Vagina (tissue), 2 donors: ENCODE measurements at regions not wholly inside any gene's neighbourhood (a gene's known extent, or its start where the extent isn't known, plus 50 kb on each side); places are given as distances from the start of the nearest gene placed in this dataset.

Source experiments
- DNase-seq, 2 donors: peaks; one replicate each; pipeline ENCODE4 v3.0.0-alpha.2; 2017; ENCODE audit errors: extremely low spot score in 2 of 2
- H3K27ac ChIP-seq: fragments of 200-600 bp; sonication (generic); one replicate; pipeline ENCODE4 v1.5.1; 2019
- H3K27me3 ChIP-seq: fragments of 200-600 bp; sonication (generic); one replicate; pipeline ENCODE4 v1.5.1; 2019
- H3K36me3 ChIP-seq, 2 donors: fragments of 200-600 bp; sonication (generic); one replicate each; pipeline ENCODE4 v1.5.1; 2017 to 2019
- H3K4me1 ChIP-seq: fragments of 200-600 bp; sonication (generic); one replicate; pipeline ENCODE4 v1.5.1; 2019
- H3K4me3 ChIP-seq, 2 donors: fragments of 200-600 bp; sonication (generic); 1 replicate in 1 of 2; 2 replicates in 1 of 2; pipeline ENCODE4 v1.5.1; 2016 to 2019
- H3K9me3 ChIP-seq: fragments of 200-600 bp; sonication (generic); one replicate; pipeline ENCODE4 v1.5.1; 2019
- POLR2A ChIP-seq, 2 donors: fragments of 450-650 bp; IDR thresholded peaks; one replicate each; pipeline ENCODE4 v1.6.1; 2017; ENCODE audit warnings: antibody characterized with exemption in 2 of 2, mild to moderate bottlenecking in 2 of 2, moderate library complexity in 2 of 2
- POLR2AphosphoS5 ChIP-seq, 2 donors: sonication (generic); formaldehyde crosslinking; IDR thresholded peaks; one replicate each; pipeline ENCODE4 v1.9.0; 2017; ENCODE audit warnings: antibody characterized with exemption in 2 of 2, mild to moderate bottlenecking in 2 of 2, low read depth in 1 of 2; ENCODE audit not compliant: insufficient read depth in 1 of 2
- intact Hi-C: fragments of 100-400 bp; cut with DNase I; formaldehyde crosslinking; loops from one replicate; pipeline ENCODE4 v1.15.1; 2023
- TF ChIP-seq, protein P1 (sequence below), 3 experiments: fragments of 450-650 bp in 2 of 3; fragments of 200-600 bp in 1 of 3; sonication (generic) in 1 of 3; IDR thresholded peaks; one replicate each; pipeline ENCODE4 v1.5.1; 2017 to 2019; ENCODE audit warnings: antibody characterized with exemption in 3 of 3, mild to moderate bottlenecking in 2 of 3, moderate library complexity in 2 of 3

DNA sequence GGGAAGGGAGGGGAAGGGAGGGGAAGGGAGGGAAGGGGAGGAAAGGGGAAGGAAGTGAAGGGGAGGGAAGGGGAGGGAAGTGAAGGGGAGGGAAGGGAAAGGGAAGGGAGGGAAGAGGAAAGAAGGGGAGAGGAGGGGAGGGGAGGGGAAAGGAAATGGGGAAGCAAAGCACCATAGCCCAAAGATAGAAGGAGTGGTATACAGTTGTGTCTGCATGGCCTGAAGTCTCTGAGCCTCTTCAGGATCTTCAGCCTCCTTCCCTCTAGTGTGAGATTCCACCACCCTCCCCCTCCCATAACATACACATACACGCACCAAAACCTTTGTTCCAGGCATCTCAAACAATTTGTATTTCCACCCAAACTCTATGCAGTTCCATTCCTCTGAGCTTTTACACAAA is 96.2 kb upstream of the SERP2 start:
- no peaks in the 10 kb centered on the region for H3K9me3 ChIP-seq
- no peak overlapping the region for H3K4me3 ChIP-seq
- intact Hi-C loops, result loop anchor here (10.0 kb wide), 1 partner anchor 223 kb away; no protein-coding TSS in a partner anchor
- peaks cover 18% of the 10 kb centered on the region for H3K4me1 ChIP-seq
- H3K27ac ChIP-seq, result no peak overlapping the region
- H3K36me3 ChIP-seq, result no peaks in the 10 kb centered on the region
- no peaks in the 10 kb centered on the region for H3K27me3 ChIP-seq
- no peak for DNase-seq
- TF ChIP-seq POLR2A (IDR thresholded peaks at IDR 0.05) (no peak), POLR2AphosphoS5 (IDR thresholded peaks at IDR 0.05; ENCODE audit: insufficient read depth in 1 of 2, low read depth in 1 of 2) (no peak)
- TF ChIP-seq, protein P1, sequence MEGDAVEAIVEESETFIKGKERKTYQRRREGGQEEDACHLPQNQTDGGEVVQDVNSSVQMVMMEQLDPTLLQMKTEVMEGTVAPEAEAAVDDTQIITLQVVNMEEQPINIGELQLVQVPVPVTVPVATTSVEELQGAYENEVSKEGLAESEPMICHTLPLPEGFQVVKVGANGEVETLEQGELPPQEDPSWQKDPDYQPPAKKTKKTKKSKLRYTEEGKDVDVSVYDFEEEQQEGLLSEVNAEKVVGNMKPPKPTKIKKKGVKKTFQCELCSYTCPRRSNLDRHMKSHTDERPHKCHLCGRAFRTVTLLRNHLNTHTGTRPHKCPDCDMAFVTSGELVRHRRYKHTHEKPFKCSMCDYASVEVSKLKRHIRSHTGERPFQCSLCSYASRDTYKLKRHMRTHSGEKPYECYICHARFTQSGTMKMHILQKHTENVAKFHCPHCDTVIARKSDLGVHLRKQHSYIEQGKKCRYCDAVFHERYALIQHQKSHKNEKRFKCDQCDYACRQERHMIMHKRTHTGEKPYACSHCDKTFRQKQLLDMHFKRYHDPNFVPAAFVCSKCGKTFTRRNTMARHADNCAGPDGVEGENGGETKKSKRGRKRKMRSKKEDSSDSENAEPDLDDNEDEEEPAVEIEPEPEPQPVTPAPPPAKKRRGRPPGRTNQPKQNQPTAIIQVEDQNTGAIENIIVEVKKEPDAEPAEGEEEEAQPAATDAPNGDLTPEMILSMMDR (IDR thresholded peaks at IDR 0.05), result no peak

DNA sequence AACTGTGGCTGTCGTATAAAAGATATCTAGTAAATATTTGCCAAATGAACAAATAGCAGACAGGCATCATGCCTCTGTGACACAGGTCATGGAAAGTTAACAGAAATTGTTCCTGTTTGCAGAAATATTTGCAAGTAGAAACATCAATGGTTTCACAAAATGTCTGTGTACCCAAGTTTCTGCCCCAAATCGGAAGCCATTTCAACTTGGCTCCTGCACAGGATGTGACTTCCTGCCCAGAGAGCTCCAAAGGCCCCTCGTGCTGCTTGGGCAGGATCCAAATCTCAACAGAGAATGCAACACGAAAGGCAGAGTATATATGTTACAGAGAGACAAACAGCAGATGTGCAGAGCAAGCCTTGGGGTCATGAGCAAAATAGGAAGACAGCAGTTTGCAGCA is 95.5 kb upstream of the SERP2 start:
- Histone ChIP-seq H3K9me3 (no peaks in the 10 kb centered on the region), H3K4me3 (no peak overlapping the region), H3K27me3 (no peaks in the 10 kb centered on the region), H3K4me1 (peaks cover 18% of the 10 kb centered on the region), H3K36me3 (no peaks in the 10 kb centered on the region), H3K27ac (no peak overlapping the region)
- intact Hi-C loops, result loop anchor here (10.0 kb wide), 1 partner anchor 223 kb away; no protein-coding TSS in a partner anchor
- no peak for DNase-seq
- TF ChIP-seq, protein P1 (IDR thresholded peaks at IDR 0.05), result no peak
- TF ChIP-seq POLR2A (IDR thresholded peaks at IDR 0.05), result no peak
- no peak for TF ChIP-seq POLR2AphosphoS5 (IDR thresholded peaks at IDR 0.05; ENCODE audit: insufficient read depth in 1 of 2, low read depth in 1 of 2)

DNA sequence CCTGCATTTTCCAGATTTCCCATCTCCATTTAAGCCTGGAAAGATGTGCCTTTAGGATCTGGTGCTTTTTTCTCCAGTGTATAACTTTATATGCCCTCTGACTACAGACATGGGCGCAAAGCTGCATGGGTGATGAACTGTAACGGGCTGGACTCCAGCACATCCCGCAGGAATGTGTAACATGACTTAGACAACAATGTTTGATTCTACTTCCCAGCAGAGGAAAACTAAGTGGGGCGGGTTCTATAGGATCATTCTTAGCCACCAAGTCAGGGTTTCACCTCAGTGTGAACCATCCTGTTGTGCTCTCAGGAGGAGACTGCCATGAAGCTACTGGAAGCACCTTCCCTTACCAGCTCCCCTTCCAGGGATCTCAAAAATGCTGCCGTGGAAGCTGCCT is 93.2 kb upstream of the SERP2 start:
- TF ChIP-seq POLR2AphosphoS5 (IDR thresholded peaks at IDR 0.05; ENCODE audit: insufficient read depth in 1 of 2, low read depth in 1 of 2) (no peak), POLR2A (IDR thresholded peaks at IDR 0.05) (no peak)
- TF ChIP-seq, protein P1 (IDR thresholded peaks at IDR 0.05), result no peak
- intact Hi-C loops, result no loop called here
- no peak for DNase-seq
- H3K4me1 ChIP-seq, result no peaks in the 10 kb centered on the region
- no peaks in the 10 kb centered on the region for H3K9me3 ChIP-seq
- no peaks in the 10 kb centered on the region for H3K36me3 ChIP-seq
- H3K27ac ChIP-seq, result no peak overlapping the region
- no peak overlapping the region for H3K4me3 ChIP-seq
- no peaks in the 10 kb centered on the region for H3K27me3 ChIP-seq

DNA sequence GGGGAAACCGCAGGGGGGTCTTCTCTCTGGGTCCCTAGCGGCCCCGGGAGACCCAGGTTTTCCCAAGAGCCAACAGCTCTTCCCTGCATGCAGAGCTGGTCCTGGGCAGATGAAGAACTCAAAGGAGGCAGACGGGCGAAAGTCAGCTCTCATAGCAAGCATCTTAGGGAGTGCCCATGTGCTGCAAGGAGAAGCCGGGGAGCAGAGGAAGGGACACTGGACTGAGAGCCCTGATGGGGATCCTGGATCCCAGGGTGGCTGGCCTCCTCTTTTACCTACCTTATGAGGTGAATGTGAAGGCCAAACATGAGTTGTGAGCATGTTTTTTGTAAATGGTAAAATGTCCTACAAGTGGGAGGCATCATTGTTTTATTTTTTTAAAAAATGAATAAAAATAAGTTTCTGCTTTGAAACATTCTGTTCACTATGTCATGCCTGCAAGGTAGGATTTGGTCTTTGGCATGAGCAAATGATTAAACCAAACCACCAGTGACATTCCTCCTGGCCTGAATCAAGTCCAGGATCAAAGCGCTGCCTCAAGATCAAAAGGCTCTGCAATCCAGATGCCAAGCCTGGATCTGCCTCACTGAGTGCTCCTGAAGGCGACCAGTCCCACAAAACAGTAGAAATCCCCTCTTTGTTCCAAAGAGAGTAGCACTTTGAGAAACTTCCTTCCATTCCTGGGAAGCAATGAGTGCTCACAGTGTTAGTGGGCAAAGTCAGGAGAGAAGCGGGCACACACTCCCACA is 92.2 kb upstream of the SERP2 start:
- no peaks in the 10 kb centered on the region for H3K9me3 ChIP-seq
- H3K4me1 ChIP-seq, result no peaks in the 10 kb centered on the region
- no peaks in the 10 kb centered on the region for H3K27me3 ChIP-seq
- TF ChIP-seq POLR2A (IDR thresholded peaks at IDR 0.05) (no peak), POLR2AphosphoS5 (IDR thresholded peaks at IDR 0.05; ENCODE audit: insufficient read depth in 1 of 2, low read depth in 1 of 2) (no peak)
- TF ChIP-seq, protein P1 (IDR thresholded peaks at IDR 0.05), result no peak
- H3K4me3 ChIP-seq, result no peak overlapping the region
- intact Hi-C loops, result no loop called here
- H3K27ac ChIP-seq, result no peak overlapping the region
- no peaks in the 10 kb centered on the region for H3K36me3 ChIP-seq
- no peak for DNase-seq

DNA sequence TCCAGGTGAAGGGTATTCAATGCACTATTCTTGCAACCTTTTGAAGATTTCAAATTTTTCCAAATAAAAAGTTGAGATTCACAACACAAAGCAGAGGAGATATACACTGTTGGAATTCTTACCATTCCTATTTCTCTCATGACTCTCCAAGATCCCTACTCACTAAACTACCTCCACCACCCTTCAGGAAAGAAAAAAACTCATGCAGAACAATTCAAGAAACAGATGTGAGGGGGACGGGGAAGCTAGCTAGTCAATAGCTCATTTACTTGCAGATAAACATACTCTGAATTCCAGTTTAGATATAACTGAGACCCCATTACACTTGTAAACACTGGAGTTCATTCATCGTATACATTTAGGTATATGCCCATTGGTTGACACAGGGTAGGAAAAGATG is 90.0 kb upstream of the SERP2 start:
- Histone ChIP-seq H3K4me3 (no peak overlapping the region), H3K4me1 (no peaks in the 10 kb centered on the region), H3K27ac (no peak overlapping the region), H3K27me3 (no peaks in the 10 kb centered on the region), H3K36me3 (no peaks in the 10 kb centered on the region), H3K9me3 (no peaks in the 10 kb centered on the region)
- TF ChIP-seq POLR2A (IDR thresholded peaks at IDR 0.05) (no peak), POLR2AphosphoS5 (IDR thresholded peaks at IDR 0.05; ENCODE audit: insufficient read depth in 1 of 2, low read depth in 1 of 2) (no peak)
- TF ChIP-seq, protein P1 (IDR thresholded peaks at IDR 0.05), result no peak
- intact Hi-C loops, result no loop called here
- no peak for DNase-seq
